NCI-H524 (cell line): ENCODE measurements at regions not wholly inside any gene's neighbourhood (a gene's known extent, or its start where the extent isn't known, plus 50 kb on each side); places are given as distances from the start of the nearest gene placed in this dataset.
"Not testable (repeated sequence)": the region's sequence is repeated elsewhere in the genome, so short reads cannot be mapped to it uniquely, and the experiment has no call there.

Source experiments
- DNase-seq, 2 experiments: peaks; one replicate each; lab custom pipeline; 2025; lab: John Stamatoyannopoulos, UW

DNA sequence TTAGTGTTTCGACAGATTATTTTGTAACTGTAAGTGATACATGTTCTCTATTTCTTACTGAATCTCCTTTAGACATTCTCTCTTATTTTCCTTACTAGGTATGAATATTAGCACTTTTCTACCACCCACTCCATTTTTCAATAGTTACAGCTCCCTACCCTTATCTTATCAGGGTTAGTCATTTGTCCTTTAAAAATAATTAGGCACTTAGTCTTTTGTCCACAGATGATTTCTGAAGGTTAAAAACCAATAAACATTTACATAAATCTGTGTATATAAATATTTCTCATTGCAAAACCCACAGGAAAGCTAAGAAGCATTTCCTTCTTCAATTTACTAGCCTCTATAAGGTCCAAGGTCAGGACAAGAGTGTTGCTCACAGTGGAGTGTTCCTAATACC lies 624.1 kb upstream of the MIR17HG start:
- no peak for DNase-seq

DNA sequence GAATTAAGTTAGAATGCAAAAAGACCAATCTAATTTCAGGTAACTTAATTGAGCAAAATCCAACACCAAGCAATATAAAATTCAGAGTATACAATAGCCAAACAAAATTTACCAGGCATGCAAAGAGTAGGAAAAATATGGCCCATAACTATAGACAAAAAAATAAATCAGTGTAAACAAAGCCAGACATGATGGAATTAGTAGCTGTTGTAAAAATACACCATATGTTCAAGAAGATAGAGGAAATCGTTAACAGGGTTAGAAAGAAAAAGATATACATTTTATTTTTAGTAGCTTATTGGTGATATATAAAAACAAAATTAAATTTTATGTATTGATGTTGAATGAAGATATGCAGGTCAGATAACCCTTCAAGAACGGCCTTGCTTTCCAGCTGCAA lies 621.1 kb upstream of the MIR17HG start:
- no peak for DNase-seq

DNA sequence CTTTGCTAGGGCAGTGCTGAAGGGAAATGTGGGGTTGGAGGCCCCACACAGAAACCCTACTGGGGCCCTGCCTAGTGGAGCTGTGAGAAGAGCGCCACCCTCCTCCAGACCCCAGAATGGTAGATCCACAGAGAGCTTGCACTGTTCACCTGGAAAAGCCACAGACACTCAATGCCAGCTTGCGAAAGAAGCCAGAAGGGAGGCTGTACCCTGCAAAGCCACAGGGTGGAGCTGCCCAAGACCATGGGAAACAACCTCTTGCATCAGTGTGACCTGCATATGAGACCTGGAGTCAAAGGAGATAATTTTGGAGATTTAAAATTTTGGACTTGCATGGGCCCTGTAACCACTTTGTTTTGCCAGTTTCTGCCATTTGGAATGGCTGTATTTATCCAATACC lies 615.4 kb upstream of the MIR17HG start:
- DNase-seq: peak in 1 of 2 experiments; percentile 5

DNA sequence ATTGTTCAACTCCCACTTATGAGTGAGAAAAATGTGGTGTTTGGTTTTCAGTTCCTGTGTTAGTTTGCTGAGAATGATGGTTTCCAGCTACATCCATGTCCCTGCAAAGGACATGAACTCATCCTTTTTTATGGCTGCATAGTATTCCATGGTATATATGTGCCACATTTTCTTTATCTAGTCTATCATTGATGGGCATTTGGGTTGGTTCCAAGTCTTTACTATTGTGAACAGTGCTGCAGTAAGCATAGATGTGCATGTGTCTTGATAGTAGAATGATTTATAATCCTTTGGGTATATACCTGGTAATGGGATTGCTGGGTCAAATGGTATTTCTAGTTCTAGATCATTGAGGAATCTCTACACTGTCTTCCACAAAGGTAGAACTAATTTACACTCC lies 613.0 kb upstream of the MIR17HG start:
- DNase-seq: not testable (repeated sequence)

DNA sequence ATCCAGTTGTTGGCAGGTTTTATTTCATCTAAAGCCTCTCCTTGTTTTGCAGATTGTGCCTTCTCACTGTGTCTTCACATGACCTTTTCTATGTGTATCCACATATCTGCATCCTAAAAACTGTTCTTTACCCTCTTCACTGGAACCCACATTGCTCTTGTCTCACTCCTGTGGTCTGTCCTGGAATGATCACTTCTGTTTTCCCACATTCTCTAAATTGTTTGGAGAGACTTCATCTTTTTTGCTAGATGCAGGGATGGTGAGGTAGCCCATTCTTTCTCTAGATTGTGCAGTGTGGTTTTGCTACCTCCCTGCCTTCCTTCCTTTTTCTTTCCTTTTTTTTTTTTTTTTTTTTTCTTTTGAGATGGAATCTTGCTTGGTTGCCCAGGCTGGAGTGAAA lies 608.6 kb upstream of the MIR17HG start:
- DNase-seq: no peak

DNA sequence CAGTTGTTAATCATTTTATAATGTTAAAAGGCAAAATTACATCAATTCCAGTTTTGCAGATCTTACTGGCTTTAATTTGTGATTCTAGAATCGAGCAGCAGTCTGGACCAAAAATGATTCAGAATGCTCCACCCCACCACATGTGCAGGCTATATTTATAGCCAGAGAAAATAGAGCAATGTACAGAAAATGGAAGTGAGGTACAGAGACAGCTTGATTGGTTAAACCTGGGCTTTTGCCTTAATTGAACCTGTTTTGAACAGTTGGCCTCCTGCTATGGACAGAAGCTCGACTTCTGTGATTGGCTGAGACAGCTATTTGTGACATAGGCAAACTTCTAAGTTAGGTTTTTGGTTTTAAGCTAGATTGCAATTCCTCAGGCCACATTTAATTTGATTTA lies 607.4 kb upstream of the MIR17HG start:
- no peak for DNase-seq

DNA sequence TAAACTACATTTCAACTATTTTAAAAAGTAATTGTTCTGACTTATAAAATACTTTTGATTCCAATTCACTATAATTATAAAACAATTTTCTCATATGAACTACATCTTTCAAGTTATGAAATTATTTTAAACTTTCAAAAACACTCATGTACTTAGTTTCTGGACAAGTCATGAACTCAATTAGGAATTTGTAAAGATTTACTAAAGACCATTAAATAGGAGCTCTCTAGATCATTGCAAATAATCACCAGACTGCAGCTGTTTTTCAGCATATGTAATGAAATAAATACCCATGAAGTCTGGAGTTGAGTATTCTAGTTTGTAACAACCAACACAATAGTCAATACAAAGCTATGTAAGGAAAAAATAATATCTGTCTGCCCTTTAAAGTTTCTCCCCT lies 605.1 kb upstream of the MIR17HG start:
- DNase-seq: no peak

DNA sequence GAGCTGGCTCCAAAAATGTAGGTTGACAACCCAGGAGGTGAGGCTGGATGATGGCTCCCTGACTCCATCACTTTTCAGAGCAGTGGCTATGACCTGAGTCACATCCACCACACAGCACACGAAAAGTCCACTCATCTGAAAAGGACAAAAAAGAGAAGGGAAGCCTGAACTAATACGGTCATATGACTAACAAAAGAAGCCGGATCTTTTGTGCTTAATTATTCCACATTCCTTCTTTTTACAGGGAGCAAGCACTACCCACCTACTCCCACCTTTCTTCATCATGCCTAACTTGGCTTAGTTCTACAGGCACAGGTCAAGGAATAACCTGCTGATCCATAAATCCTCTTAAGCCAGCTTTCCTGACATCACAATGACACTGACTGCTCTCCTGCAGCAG lies 601.3 kb upstream of the MIR17HG start:
- no peak for DNase-seq

DNA sequence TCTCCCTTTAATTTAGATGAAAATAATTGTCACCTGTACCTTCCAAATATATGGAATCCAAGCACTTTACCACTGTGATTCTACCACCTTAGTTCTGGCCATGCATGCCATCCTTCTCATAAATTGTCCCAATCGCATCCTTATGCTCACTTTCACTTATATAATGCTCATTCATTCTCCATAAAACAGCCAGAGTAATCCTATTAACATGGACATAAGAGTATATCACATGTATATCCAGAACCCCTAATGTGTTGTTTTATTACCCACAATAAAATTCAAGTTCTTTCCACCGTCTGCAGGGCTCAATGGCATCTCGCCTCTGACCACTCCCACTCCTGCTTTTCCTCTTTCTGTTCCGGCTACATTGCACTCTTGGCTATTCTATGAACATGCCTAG lies 597.5 kb upstream of the MIR17HG start:
- DNase-seq: no peak

DNA sequence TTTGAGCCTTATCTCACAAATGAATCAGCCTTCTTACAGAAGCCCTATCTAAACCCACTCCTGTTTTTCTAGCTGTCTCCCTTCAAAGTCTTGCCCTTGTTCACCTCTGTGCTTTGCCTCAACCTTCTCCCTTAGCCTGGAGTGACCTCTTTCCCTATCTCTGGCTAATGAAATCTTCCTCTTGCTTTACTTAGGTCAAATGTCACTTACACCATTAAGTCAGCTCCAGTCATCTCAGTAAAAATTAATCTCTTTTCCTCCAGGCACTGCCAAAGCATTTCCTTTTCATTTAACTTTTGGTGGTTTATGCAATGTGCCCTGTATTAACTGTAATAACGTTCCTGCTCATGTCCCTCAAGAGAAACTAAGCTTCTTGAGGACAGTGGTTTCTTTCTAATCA lies 596.5 kb upstream of the MIR17HG start:
- no peak for DNase-seq

DNA sequence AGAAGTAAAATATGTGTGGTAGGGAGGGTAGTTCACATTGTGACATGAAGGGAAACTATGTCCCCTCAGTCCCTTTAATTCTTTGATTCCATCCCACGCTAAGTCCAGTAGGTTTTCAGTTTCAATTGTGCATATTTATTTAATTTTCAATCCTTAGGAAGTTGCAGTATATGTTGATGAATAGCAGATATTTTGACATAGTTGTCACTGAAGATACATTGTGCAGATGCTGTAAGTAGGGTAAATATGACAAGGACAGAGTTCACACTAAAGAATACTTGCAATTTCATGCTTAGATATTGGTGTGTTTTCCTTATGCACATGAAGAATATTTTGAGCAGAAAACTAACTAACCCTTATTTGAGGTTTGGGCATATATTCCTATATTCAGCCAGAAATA lies 595.4 kb upstream of the MIR17HG start:
- no peak for DNase-seq

DNA sequence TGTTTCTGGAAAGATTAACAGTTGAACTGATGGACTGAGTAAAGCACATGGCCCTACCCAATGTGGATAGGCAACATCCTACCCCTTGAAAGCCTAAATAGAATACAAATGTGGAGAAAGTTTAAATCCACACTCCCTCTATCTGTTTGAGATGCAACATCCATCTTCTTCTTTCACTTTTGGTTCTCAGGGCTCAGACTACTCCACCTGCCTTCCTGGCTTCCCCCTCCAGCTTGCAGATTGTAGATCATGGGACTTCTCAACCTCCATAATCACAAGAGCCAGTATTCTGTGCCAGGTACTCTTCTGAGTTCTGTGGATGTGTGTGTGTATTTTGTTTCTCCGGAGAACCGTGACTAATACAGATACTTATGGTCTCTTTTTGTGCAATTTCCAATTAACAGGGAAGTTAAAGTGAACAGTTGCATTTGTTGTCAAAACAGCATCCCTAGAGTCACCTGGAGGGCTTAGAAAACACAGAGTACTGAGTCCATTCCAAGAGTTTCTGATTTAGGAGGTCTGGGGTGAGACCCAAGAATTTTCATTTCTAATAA lies 590.3 kb upstream of the MIR17HG start:
- DNase-seq: no peak

DNA sequence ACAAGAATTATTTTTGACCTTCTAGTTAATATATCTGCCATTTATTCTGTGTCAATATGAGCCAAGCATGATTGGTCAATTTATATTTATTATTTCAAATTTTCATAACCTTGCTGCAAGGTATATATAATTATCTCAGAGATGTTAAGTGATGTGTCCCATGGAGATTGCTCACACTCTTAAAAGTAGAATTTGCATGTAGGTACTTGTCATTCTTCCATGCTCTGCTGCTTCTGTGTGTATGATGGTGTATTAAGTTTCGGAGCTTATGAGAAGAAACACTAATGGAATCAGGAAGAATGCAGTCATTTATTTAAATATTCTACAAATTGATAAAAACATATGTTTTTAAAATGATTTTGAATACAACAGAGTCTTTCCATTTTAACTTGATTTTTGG lies 586.8 kb upstream of the MIR17HG start:
- peak in 1 of 2 experiments; percentile 20 for DNase-seq

DNA sequence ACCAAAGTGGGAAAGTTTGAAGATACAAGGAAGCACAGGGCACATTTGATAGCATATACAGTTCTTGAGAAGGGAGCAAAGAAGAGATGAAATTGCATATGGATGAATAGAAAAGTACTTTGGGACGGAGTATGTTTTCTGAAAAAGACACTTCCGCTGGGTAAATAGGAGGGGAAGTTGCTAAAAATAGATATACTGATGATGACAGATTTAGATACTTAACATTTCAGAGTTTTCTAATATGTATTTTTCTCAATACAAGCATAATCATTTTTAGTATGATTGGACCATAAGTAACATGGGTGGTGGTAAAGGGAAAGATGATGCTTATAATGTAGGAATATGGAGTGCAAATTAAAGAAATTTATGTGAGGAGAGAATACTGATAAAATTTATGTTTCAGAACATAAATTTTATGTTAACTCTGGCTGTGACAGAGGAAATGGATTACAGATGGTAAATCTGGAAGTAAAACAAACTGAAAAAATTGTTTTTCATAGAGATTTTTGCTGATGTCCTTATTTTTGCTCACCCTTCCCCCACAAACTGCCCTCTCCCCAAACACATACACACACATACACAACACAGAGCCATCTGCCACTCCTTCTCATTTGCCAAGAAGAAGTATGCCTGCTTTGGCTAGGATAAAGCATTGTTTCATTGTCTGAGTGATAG lies 583.9 kb upstream of the MIR17HG start:
- peak in 1 of 2 experiments; percentile 22 for DNase-seq

DNA sequence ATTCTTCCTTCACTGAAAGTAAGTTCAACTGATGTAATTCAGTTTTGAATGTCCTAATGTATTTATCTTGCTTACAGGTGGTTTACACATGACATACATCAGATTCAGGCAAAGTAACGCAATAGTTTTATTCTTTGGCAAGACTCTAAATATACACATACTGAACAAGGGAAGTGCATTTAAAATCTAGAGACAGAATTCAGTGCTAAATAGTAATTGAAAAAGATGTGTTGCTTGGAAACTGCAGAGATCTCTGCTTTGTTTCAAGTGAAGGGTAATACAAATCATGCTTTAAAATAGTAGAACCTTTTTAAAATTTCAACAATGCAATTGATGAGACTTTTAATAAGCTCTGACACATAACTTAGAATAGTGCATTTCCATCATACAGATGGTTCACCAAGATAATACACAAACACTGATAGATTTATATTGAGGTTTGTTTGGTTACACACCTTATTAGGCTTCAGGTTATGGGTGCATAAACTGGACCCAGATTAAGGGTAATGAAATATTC lies 581.0 kb upstream of the MIR17HG start:
- no peak for DNase-seq

DNA sequence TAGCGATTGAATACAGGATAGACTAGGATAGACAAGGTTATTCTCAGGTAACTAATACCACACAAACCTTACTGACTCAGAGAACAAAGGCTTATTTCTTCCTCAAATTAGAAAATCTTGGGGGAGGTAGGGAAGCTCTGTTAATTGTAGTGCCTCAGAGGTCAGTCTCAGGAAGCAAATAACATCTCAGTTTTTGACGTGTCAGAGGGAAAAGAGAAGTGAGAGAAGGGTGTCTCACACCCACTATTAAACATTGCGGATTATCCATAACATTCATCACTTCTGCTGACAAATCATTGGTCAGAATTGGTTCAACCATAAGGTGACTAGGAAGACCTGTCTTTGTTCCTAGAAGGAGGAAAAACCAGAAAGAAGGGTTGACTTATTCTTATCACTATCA lies 579.4 kb upstream of the MIR17HG start:
- no peak for DNase-seq

DNA sequence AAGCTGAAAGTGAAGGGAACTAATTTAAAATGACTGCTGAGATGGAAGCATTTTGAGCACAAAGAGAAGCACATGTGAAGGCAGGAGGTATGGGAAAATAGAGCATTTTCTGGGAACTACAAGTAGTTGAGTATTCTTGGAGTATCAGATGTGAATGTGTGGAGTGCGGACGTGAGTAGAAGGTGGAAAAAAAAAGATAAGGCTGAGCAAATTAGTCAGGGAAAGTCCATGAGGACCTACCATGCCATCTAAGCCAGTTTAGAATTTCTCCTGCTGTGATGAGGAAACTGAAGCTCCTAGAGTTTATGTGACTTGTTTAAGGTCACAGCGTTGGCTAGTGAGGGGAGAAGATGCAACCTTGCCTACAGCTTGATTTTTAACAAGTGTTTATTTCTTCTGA lies 578.1 kb upstream of the MIR17HG start:
- no peak for DNase-seq

DNA sequence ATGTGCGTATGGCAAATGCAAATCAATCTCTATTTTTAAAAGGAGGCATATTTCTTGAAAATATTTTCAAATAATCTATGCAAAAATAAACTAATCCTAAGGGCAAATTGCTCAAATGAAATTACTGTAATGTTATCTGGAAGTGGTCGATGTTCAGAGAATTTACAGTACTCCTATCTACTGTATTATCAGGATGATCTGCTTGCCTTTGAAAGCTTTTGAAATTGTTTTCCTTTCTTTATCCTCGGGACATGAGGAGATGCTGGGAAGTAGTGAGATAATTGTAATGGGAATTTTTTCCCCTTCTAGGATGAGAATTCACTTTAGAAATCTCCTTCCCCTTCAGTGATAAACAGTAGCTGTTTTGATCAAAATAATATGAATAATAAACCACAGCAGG lies 577.2 kb upstream of the MIR17HG start:
- DNase-seq: no peak

DNA sequence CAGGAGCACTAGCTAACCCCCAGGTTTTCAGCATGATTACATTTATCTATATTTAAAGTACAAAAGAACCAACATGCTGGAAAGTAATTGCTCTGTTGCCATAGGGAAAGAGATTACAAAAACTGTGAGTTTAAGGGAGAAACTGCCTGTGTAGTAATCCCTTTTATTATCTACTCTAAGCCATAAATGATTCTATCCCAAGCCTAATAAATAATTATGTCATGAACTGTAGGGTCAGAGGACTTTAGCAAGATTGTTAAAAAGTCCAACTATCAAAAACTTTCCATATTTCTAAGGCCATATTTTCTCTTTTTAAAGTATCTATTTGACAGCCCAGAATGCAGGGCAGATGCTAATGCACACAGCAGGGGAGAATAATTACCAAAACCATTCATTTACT lies 573.8 kb upstream of the MIR17HG start:
- DNase-seq: no peak

DNA sequence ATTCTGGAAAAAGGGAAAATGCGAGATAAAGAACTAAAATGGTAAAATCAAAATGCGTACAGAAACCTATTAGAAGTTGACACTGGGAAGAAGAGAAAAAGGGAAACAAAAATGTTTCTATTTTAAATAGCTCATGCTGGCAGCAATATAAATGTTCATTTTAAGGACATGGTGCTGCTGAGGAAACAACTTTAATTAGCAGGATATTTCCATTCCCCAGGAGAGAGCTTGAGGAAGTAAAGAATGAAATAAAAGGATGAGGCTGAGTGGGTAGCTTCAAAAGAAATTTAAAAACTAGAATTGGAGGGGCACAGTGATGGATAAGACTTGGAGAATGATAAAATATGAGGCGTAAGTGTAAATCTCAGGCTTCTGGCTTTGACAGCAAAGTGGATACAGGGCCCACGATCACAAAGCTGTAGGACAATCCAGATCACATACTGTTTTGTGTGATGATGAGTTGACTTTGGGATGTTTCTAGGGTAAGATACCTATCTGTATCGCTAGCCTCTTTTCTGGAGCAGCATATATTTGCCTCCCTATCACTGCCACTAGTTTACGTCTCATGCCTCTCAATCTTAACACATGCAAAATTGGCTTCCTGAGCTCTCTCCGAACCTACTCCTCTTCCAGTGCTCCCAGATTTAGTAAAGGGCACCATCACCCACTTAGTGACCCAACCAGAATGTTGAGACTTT lies 571.3 kb upstream of the MIR17HG start:
- no peak for DNase-seq

DNA sequence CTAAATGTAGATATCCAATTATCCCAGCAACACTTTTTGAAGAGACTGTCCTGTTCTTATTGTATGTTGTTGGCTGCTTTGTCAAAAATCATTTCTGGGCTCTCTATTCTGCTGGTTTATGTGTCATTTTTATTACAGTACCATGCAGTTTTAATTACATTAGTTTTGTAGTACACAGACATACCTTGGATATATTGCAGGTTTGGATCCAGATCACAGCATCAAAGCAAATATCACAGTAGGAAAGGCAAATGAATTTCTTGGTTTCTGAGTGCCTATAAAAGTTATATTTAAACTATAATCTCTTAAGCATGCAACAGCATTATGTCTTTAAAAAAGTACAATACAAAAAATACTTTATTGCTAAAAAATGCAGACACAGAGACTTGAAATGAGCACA lies 564.2 kb upstream of the MIR17HG start:
- no peak for DNase-seq

DNA sequence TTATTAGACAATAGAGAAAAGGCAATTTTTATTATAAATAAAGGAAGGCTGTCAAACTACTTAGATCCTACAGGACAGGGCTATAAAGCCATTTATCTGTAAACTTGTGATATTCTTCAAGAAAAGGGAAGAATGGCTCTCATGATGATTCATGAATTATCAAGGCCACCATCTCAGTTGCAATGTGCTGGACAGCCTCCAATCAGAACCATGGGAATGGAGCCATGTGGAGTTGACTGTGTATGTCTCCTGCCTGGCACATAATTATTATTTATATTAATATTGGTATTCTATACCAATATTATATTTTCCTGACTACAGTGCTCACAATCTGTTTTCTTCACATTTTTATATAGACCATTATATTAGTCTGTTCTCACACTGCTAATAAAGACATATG lies 560.5 kb upstream of the MIR17HG start:
- no peak for DNase-seq

DNA sequence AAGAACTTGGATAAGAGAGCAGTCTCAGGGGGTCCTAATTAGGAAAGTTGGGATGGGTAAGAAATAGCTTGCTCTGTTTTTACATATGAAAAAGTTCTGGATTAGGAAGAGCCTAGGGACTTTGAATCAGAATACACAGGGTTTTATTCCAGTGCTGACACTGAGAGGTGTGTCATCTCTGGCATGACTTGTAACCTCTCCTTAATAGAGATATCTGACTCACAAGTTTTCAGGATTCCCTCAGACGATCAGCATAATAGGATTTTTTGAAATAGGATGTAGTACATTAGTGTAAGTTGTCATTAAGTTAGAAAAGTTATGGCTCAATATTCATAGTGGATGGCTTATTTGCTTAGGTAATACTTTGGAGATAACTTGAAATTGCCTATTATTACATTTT lies 555.2 kb upstream of the MIR17HG start:
- no peak for DNase-seq
